ENCODE measurements at regions not wholly inside any gene's neighbourhood (a gene's known extent, or its start where the extent isn't known, plus 50 kb on each side); places are given as distances from the start of the nearest gene placed in this dataset.

GRCh38 chr9:27856748-27857147, 283.5 kb upstream of the C9orf72 start:
- no peak overlapping the region for H3K9ac ChIP-seq (replicated peaks; ENCODE audit: extremely low read depth, insufficient read depth, low read length)
- TF ChIP-seq FOS (IDR thresholded peaks at IDR 0.05; ENCODE audit: borderline replicate concordance, insufficient read depth, low read length) (no peak), POLR2A (IDR thresholded peaks at IDR 0.05; ENCODE audit: low read depth, low read length) (no peak), CTCF (IDR thresholded peaks at IDR 0.05; ENCODE audit: extremely low read depth in 1 of 2, insufficient read depth in 1 of 2, low read depth in 1 of 2, low read length in 2 of 2) (no peak), MAX (IDR thresholded peaks at IDR 0.05; ENCODE audit: insufficient read depth, insufficient read length) (no peak), MYC (IDR thresholded peaks at IDR 0.05; ENCODE audit: low read depth, low read length) (no peak), JUN (IDR thresholded peaks at IDR 0.05; ENCODE audit: borderline replicate concordance, insufficient read depth, insufficient read length, low read depth) (no peak), EZH2 (IDR thresholded peaks at IDR 0.05; ENCODE audit: borderline replicate concordance, low read depth, low read length, severe bottlenecking) (no peak), POLR2AphosphoS5 (IDR thresholded peaks at IDR 0.05; ENCODE audit: insufficient read depth, low read depth, low read length) (no peak), GATA2 (IDR thresholded peaks at IDR 0.05; ENCODE audit: insufficient read depth, insufficient read length, low read depth, low read length) (no peak)
- H3K9me3 ChIP-seq (replicated peaks; ENCODE audit: control insufficient read depth, insufficient read depth, low read length), result no peaks in the 10 kb centered on the region
- H4K20me1 ChIP-seq (replicated peaks; ENCODE audit: control insufficient read depth, extremely low read depth, insufficient read depth, low read length), result no peaks in the 10 kb centered on the region
- no peak overlapping the region for H3K4me2 ChIP-seq (ENCODE audit: insufficient read depth, low read length)
- POLR2A ChIA-PET, result no interaction called here
- H3K27me3 ChIP-seq (ENCODE audit: control insufficient read depth in 2 of 2, insufficient read depth in 2 of 2, low read length in 2 of 2), result no peaks in the 10 kb centered on the region
- no peaks in the 10 kb centered on the region for H3K4me1 ChIP-seq (ENCODE audit: control insufficient read depth, extremely low read depth, insufficient read depth, low read length)
- no peak overlapping the region for H3K27ac ChIP-seq (ENCODE audit: insufficient read depth, low read depth, low read length)
- H3K36me3 ChIP-seq (ENCODE audit: control insufficient read depth in 2 of 2, extremely low read depth in 1 of 2, insufficient read depth in 2 of 2, low read length in 2 of 2), result no peaks in the 10 kb centered on the region
- no peak for FAIRE-seq
- H3K9me1 ChIP-seq (replicated peaks; ENCODE audit: control insufficient read depth, extremely low read depth, insufficient read depth, low read length), result no peaks in the 10 kb centered on the region
- H3K4me3 ChIP-seq (replicated peaks in 1 of 3; ENCODE audit: insufficient read depth in 1 of 3, low read depth in 1 of 3, low read length in 3 of 3), result no peak overlapping the region
- H3K79me2 ChIP-seq (ENCODE audit: control insufficient read depth, insufficient read depth, low read length), result no peaks in the 10 kb centered on the region
- BruUV-seq (replicated peaks), result no TSS peak
- dilution Hi-C loops (cut with MboI; ENCODE audit: extremely low pct_ligation_motif_present, low sequenced_read_pairs) (no loop called here), intact Hi-C loops (cut with micrococcal nuclease) (no loop called here)
- no peak overlapping the region for H2AFZ ChIP-seq (ENCODE audit: low read depth, low read length)
- no peak for DNase-seq (ENCODE audit: low read depth, low spot score)
- CTCF ChIA-PET, result no interaction called here
